ENCODE measurements at regions not wholly inside any gene's neighbourhood (a gene's known extent, or its start where the extent isn't known, plus 50 kb on each side); places are given as distances from the start of the nearest gene placed in this dataset.

- no peak for DNase-seq
Observed at GRCh38 chr13:57918086-57918485, 286.5 kb downstream of the PCDH17 start.

- DNase-seq = no peak
Observed at GRCh38 chr13:57918913-57919312, 287.4 kb downstream of the PCDH17 start.

DNA sequence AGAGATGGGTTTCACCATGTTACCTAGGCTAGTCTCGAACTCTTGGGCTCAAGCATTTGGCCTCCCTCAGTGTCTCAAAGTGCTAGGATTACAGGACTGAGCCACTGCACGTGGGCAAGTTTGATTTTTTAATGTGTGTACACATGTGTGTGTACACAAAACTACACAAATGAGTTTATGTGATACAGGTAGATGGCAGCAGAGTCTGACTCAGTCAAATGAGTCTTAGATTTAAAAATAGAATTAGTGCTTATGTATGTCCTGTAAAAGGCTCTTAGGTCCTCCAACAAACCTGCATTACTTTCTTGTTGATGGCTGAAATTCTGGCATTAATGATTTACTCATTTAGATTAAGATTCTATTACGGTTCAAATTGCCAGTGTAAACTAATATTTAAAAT lies 293.7 kb downstream of the PCDH17 start:
- no peak for DNase-seq

DNA sequence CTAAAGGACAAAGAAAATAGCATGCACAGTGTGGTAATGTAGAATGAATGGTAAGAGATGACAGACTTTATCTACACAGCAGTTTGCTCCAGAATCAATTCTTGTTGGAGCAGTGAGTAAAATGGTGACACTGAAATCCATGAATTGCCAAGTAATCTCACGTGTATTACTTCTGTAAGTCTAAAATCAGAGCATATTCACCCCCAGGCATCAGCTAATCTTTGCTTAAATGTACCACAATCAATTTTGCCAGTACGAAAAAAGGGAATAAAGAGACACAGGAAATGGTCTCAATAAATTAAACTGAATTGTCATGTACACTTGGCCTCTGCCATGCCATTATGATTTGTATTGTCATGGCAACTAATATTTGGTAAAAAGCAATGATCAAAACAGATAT lies 294.2 kb downstream of the PCDH17 start:
- no peak for DNase-seq

DNA sequence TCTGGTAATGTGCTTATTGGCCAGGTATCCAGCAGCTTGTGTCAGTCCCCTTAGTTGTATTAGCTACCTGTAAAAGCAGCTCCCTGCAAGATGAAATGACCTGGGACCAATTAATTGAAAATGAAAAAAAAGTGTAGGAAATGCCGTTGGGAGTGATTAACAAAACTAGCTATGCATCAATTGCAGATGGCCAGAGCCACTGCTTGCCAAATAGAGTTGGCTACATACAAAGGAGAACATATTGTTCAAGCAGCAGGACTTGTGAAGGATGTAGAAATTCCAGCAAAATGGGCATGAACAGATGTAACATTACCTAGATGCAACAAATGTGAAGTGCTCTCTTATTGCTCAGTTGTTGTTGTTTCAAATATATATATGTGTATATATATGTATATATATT lies 300.5 kb downstream of the PCDH17 start:
- DNase-seq = no peak

DNA sequence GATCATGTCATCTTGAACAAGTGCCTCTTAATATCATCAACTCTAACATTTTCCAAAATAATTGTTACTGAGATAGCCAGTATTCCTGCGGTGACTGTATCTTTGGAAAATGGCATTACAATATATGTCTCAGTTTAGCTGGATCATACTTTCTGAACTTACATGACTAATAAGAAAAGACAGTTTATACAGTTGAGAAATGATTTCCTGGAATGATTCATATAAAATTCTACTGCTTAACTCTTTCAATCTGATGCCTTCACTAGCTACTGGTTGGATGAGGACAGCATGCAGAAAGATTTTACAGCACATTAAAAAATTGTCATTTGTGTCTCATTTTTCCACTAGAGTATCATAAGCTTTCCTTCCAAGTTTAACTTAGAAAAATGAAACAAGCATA lies 302.1 kb downstream of the PCDH17 start:
- DNase-seq = no peak

DNA sequence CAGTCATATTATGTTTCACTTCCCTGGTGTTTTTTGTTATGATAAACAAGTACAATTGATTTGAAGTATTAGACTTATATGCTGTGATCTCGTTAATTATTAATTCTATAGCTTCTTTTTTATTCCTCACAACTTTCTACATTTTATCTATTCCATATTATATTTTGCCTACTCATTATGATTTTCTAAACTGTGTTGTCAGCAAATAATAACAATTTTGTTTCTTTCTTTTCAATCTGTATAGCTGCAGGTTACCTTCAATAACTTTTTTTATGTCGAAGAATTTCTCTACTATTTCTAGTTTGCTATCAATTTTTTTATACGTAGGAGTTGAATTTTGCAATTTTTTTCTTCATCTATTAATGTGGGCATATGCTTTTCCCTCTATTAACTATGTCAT lies 304.4 kb downstream of the PCDH17 start:
- DNase-seq = no peak

DNA sequence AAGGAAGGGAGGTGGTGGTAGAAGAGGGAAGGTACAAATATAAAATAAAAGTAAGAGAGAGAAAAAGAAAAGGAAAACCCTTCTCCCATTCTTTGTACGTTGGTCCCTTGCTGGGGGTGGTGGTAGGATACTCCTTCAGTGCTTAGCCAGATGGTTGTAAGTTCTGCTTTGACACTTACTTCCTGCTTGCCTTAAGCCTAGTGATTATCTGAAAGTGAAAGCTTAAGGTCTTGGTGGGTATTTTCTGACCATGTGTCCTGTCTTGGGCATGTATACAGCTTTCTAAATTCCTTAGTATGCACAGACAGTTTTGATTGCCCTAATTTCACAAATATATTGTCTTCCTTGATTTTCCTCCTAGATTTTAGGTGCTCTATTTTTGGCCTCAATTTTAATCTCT lies 314.8 kb downstream of the PCDH17 start:
- no peak for DNase-seq

GRCh38 chr13:57948884-57949283 lies 317.3 kb downstream of the PCDH17 start:
- no peak for DNase-seq

- no peak for DNase-seq
Observed at GRCh38 chr13:57969951-57970350, 338.4 kb downstream of the PCDH17 start.

DNA sequence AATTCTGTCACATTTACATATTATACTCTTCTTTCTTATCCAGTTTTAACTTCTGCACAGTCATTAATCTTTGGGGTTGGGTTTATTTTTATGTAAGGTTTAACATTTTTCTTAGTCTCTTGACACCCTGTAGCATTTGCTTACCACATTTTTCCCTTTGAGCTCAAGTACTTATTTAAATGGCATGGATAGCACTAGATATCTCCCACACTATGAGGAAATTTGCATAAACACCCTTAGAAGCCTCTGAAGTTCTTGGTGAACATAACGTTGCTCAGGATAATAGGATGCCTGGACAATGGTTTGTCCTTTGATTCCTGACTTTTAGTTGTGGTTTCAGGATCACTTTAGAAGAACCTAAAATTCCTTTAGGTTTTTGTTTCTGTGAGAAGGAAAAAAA lies 338.9 kb downstream of the PCDH17 start:
- DNase-seq = no peak

- DNase-seq = no peak
Observed at GRCh38 chr13:57982782-57983181, 351.2 kb downstream of the PCDH17 start.

- no peak for DNase-seq
Observed at GRCh38 chr13:57988276-57988675, 356.7 kb downstream of the PCDH17 start.

DNA sequence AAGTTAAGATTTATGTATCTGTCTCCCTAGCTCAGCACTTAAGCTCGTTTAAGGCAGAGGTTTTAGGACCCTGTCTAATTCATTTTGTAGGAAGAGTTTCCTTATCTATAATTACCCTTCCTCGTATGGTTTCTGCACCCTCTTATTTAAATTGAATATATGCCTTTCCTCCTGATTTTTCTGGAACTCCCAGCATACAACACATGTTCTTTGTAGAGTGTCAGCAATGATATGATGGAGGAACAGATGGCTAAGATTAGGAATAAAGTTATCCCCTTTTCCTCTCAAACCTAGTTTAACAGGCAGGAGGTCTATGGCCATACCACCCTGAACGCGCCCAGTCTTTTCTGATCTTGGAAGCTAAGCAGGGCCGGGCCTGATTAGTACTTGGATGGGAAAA lies 359.5 kb downstream of the PCDH17 start:
- DNase-seq = no peak

- no peak for DNase-seq
Observed at GRCh38 chr13:57992416-57992815, 360.9 kb downstream of the PCDH17 start.

- no peak for DNase-seq
Observed at GRCh38 chr13:57996717-57997116, 365.2 kb downstream of the PCDH17 start.

- no peak for DNase-seq
Observed at GRCh38 chr13:58004751-58005150, 373.2 kb downstream of the PCDH17 start.

GRCh38 chr13:58018020-58018419 lies 386.5 kb downstream of the PCDH17 start:
- no peak for DNase-seq

DNA sequence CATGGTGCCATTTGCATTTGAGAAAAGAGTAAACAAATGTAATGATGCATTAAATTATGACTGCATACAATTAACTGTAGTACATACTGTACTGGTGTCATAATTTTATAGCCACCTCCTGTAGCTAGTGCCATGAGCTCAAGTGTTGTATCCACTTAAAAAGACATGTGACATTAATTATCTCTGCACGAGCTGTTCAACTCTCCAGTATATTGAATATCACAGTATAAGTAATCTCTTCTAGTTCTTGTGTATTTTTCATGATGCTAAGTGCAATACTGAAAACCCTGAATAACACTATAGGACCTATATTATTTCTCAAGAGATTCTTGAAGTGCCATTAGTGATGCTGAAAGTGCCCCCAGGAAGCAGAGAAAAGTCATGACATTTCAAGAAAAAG lies 387.3 kb downstream of the PCDH17 start:
- no peak for DNase-seq

- DNase-seq = no peak
Observed at GRCh38 chr13:58024103-58024502, 392.6 kb downstream of the PCDH17 start.

DNA sequence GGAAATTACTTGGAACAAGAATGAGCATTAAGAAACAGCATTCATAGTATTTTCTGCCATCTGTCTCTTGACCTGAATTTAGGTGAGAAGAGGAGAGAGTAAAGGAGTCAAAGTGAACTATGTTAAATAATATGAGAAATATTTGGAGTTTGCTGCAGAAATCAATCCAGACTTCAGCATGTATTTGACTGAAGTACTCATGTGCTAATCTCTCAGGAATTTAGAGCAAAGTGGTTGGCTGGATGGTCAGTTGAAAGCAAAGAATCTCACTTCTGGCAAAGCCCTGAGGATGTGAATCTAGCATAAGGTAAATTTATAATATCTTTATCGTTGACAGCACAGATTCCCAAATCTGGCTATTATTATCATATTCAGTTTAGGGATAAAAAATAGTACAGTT lies 394.3 kb downstream of the PCDH17 start:
- DNase-seq = no peak

DNA sequence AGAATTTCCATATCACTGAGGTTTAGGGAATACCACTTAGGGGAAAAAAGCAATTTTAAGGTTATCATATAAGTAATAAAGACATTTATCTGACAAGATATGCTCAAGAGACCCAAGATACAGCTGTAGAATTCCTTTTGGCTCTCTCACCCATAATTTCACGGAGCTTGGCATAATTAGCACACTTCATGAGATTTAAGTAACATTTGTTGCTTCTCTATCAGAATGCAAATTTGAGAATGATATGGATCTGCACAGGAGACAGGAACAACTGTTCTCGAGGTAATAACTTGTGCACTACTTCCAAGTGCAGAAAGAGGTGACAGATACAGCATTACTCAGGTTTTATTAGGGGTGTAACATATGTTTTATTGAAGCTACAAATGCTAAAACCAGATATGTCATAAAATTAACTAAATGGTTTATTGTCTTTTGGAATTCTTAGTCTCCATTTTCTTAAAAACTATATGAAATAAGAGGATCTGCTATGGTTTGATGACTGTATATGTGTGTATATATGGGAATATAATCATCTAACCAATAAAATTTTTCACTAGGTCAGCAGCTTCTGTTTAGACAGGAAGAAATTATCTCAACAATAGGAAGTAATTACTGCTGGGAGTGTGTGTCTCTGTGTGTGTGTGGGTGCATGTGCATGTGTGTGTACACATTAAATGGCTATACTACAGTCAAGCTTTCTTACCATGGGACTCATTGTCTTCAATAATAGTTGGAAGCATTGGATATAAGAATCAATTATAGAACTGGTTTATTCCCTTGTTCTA lies 401.3 kb downstream of the PCDH17 start:
- DNase-seq = no peak

- DNase-seq = no peak
Observed at GRCh38 chr13:58043971-58044370, 412.4 kb downstream of the PCDH17 start.

- DNase-seq = no peak
Observed at GRCh38 chr13:58048670-58049069, 417.1 kb downstream of the PCDH17 start.

GRCh38 chr13:58051396-58051795 lies 419.9 kb downstream of the PCDH17 start:
- no peak for DNase-seq
